Small intestine (tissue), 7 donors: ENCODE measurements at regions not wholly inside any gene's neighbourhood (a gene's known extent, or its start where the extent isn't known, plus 50 kb on each side); places are given as distances from the start of the nearest gene placed in this dataset.
"Not testable (repeated sequence)": the region's sequence is repeated elsewhere in the genome, so short reads cannot be mapped to it uniquely, and the experiment has no call there.

ENCODE experiments used
- DNase-seq, 2 donors: peaks; one replicate each; pipeline versions ENCODE4 v3.0.0 to v3.0.0-alpha.2; 2013
- FAIRE-seq: peaks from 2 replicates; lab custom pipeline; 2012; peaks lifted over from hg19 to GRCh38; lab: Jason Lieb, UNC
- H3K27ac ChIP-seq, 3 donors: one replicate each; pipeline ENCODE4 v1.5.1; 2013; ENCODE audit warnings: low read length in 2 of 3, mild to moderate bottlenecking in 2 of 3, control low read depth in 1 of 3, inconsistent platforms in 1 of 3, low read depth in 1 of 3, moderate library complexity in 1 of 3
- H3K27me3 ChIP-seq, 3 donors: one replicate each; pipeline ENCODE4 v1.6.1; 2013; ENCODE audit warnings: low read length in 3 of 3, inconsistent platforms in 1 of 3; ENCODE audit not compliant: control insufficient read depth in 3 of 3, insufficient read depth in 3 of 3
- H3K36me3 ChIP-seq, 3 donors: one replicate each; pipeline ENCODE4 v1.6.1; 2013; ENCODE audit warnings: low read length in 3 of 3, inconsistent platforms in 1 of 3, low read depth in 1 of 3, mild to moderate bottlenecking in 1 of 3, moderate library complexity in 1 of 3; ENCODE audit not compliant: control insufficient read depth in 3 of 3, insufficient read depth in 2 of 3
- H3K4me1 ChIP-seq, 3 donors: one replicate each; pipeline ENCODE4 v1.6.1; 2013; ENCODE audit warnings: low read length in 2 of 3, inconsistent platforms in 1 of 3, low read depth in 1 of 3, mild to moderate bottlenecking in 1 of 3, moderate library complexity in 1 of 3; ENCODE audit not compliant: control insufficient read depth in 3 of 3, insufficient read depth in 2 of 3
- H3K4me3 ChIP-seq, 3 donors: one replicate each; pipeline ENCODE4 v1.5.1; 2013; ENCODE audit warnings: low read length in 3 of 3, control low read depth in 1 of 3, inconsistent platforms in 1 of 3, low read depth in 1 of 3, mild to moderate bottlenecking in 1 of 3, moderate library complexity in 1 of 3
- H3K9me3 ChIP-seq, 2 donors: one replicate each; pipeline ENCODE4 v1.6.1; 2013; ENCODE audit warnings: low read depth in 1 of 2, low read length in 1 of 2; ENCODE audit not compliant: control insufficient read depth in 2 of 2, insufficient read depth in 1 of 2
- WGBS, 3 donors: extraction: QIAGEN DNeasy Blood & Tissue Kit; methylation state at CpG; one replicate each; pipeline ENCODE4 v1.1.7; 2013; 5-methylcytosine and 5-hydroxymethylcytosine counted together
- donor health status: healthy with polysubstance abuse.
- donor health status: control.
- donor health status: control.
- donor health status: Bipolar disorder and iron deficiency.
- donor health status: healthy.

DNA sequence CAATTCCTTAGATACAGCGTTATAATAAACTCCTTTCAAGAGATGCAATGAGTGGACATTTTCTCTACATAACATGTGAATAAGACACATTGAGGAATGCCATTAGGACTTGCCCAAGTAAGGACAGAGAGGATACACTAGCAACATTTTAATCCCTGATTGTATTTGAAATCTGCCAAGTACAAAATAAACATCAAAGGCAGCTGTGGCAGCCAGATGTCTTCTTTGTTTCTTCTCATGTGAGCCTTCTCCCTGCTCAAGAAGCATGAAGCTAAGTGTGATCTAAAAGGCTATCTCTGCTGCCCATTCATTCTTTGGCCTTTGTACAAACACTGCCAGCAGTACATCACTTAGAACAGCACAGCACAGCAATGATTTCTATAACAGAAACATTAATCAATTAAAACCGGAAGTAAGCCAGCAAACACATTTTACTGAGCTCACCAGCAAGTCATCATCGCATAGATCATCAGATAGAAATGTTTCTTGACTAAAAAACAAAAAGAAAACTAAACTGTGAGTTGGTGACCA is 364.0 kb downstream of the CNTN6 start:
- no peak overlapping the region for H3K4me3 ChIP-seq
- FAIRE-seq (no peak), DNase-seq (no peak)
- no peaks in the 10 kb centered on the region for H3K36me3 ChIP-seq
- peaks cover 0 to 1% of the 10 kb centered on the region in 2 donors for H3K9me3 ChIP-seq
- H3K27me3 ChIP-seq, result no peaks in the 10 kb centered on the region
- H3K27ac ChIP-seq, result no peak overlapping the region
- 55 to 67% (median 58%) methylated on average over 3 of the region's 3 CpGs for WGBS, 3 donors
- H3K4me1 ChIP-seq, result no peaks in the 10 kb centered on the region

DNA sequence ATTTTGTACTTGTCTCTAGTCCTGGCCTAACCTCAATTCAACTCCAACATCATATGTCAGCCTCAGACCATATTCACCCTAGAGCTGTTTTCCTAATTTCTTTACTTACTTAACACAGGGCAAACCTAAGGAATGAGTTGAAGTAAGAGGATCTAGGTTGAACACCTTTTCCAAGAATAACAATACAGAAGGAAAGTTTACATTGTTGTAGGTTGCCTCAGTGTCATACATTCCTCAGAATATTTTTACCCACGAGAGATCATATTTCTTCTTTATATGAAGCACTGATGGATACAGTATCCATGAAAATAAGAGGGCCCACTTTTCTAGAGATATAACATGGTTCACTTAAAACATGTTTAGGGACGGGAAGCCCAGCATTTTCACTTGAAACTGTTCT is 369.5 kb downstream of the CNTN6 start:
- WGBS, 3 donors, result 75 to 83% (median 81%) methylated on average over 2 of the region's 2 CpGs
- FAIRE-seq, result no peak
- no peaks in the 10 kb centered on the region for H3K36me3 ChIP-seq

GRCh38 chr3:1462856-1463450 is 370.1 kb downstream of the CNTN6 start:
- 67 to 80% (median 71%) methylated on average over 3 of the region's 3 CpGs for WGBS, 3 donors
- no peaks in the 10 kb centered on the region for H3K4me1 ChIP-seq
- H3K9me3 ChIP-seq, result peaks cover 0 to 2% of the 10 kb centered on the region in 2 donors
- no peaks in the 10 kb centered on the region for H3K27me3 ChIP-seq
- H3K4me3 ChIP-seq, result no peak overlapping the region
- DNase-seq (no peak), FAIRE-seq (no peak)
- H3K27ac ChIP-seq, result no peak overlapping the region
- H3K36me3 ChIP-seq, result no peaks in the 10 kb centered on the region

More for the DNA sequence above, 369.5 kb downstream of the CNTN6 start:
- no peak overlapping the region for H3K4me3 ChIP-seq
- H3K27ac ChIP-seq, result no peak overlapping the region
- H3K9me3 ChIP-seq, result peaks cover 0 to 2% of the 10 kb centered on the region in 2 donors
- H3K27me3 ChIP-seq, result no peaks in the 10 kb centered on the region
- no peak for DNase-seq
- no peaks in the 10 kb centered on the region for H3K4me1 ChIP-seq

GRCh38 chr3:1465091-1465490 is 372.3 kb downstream of the CNTN6 start:
- DNase-seq, H3K36me3 ChIP-seq, H3K9me3 ChIP-seq, H3K27me3 ChIP-seq, H3K4me1 ChIP-seq, H3K27ac ChIP-seq, H3K4me3 ChIP-seq, FAIRE-seq: not testable (repeated sequence)
- WGBS, 3 donors, result 82 to 89% (median 88%) methylated on average over 9 to 10 of the region's 10 CpGs

GRCh38 chr3:1468145-1468544 is 375.3 kb downstream of the CNTN6 start:
- Histone ChIP-seq H3K4me3 (no peak overlapping the region), H3K9me3 (peaks cover 0 to 2% of the 10 kb centered on the region in 2 donors), H3K27me3 (no peaks in the 10 kb centered on the region), H3K27ac (no peak overlapping the region), H3K36me3 (no peaks in the 10 kb centered on the region), H3K4me1 (no peaks in the 10 kb centered on the region)
- 72 to 77% (median 73%) methylated on average over 4 of the region's 4 CpGs for WGBS, 3 donors
- DNase-seq (no peak), FAIRE-seq (no peak)

DNA sequence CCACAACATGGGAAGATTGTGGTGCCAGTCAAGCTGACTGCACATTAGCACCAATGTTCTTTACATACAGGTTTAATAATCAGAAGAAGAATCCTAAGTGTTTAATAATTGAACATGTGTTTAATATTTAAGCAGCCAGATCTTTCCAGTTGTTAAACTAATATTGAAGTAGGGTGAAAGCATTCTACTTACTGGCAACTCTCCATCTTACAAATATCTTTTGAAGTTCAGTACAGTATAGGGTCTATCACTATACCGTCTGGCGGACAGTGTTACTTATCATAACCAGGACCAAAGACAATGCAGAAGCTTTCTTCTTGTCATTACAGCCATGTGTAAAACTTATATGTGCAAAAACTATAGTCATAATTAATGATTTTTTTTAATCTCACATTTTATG is 376.4 kb downstream of the CNTN6 start:
- Histone ChIP-seq H3K9me3 (peaks cover 0 to 2% of the 10 kb centered on the region in 2 donors), H3K27ac (no peak overlapping the region), H3K4me1 (no peaks in the 10 kb centered on the region), H3K4me3 (no peak overlapping the region), H3K27me3 (no peaks in the 10 kb centered on the region), H3K36me3 (no peaks in the 10 kb centered on the region)
- DNase-seq (no peak), FAIRE-seq (no peak)
- WGBS, 3 donors, result 68 to 80% (median 80%) methylated on average over 2 of the region's 2 CpGs

GRCh38 chr3:1469687-1470086 is 376.9 kb downstream of the CNTN6 start:
- no peak for DNase-seq
- WGBS, 3 donors, result 18 to 46% (median 25%) methylated on average over 2 of the region's 2 CpGs
- H3K4me3 ChIP-seq, result no peak overlapping the region
- H3K9me3 ChIP-seq, result peaks cover 0 to 2% of the 10 kb centered on the region in 2 donors
- no peak for FAIRE-seq
- no peaks in the 10 kb centered on the region for H3K4me1 ChIP-seq
- no peaks in the 10 kb centered on the region for H3K36me3 ChIP-seq
- H3K27me3 ChIP-seq, result no peaks in the 10 kb centered on the region
- no peak overlapping the region for H3K27ac ChIP-seq

GRCh38 chr3:1477669-1478068 is 384.8 kb downstream of the CNTN6 start:
- H3K27ac ChIP-seq, result no peak overlapping the region
- no peaks in the 10 kb centered on the region for H3K4me1 ChIP-seq
- WGBS, 3 donors, result 88 to 90% (median 90%) methylated on average over 13 of the region's 13 CpGs
- no peaks in the 10 kb centered on the region for H3K36me3 ChIP-seq
- no peak for FAIRE-seq
- no peaks in the 10 kb centered on the region for H3K27me3 ChIP-seq
- H3K4me3 ChIP-seq, result no peak overlapping the region
- peaks cover 0 to 6% of the 10 kb centered on the region in 2 donors for H3K9me3 ChIP-seq
- DNase-seq, result no peak

GRCh38 chr3:1495466-1495865 is 402.6 kb downstream of the CNTN6 start:
- no peak for FAIRE-seq
- no peak for DNase-seq

More at GRCh38 chr3:1495466-1495865, 402.6 kb downstream of the CNTN6 start:
- Histone ChIP-seq H3K4me1 (no peaks in the 10 kb centered on the region), H3K27me3 (no peaks in the 10 kb centered on the region), H3K4me3 (no peak overlapping the region), H3K9me3 (no peaks in the 10 kb centered on the region), H3K36me3 (no peaks in the 10 kb centered on the region), H3K27ac (no peak overlapping the region)
